Lower lobe of right lung (tissue), 2 donors: ENCODE measurements at regions not wholly inside any gene's neighbourhood (a gene's known extent, or its start where the extent isn't known, plus 50 kb on each side); places are given as distances from the start of the nearest gene placed in this dataset.

Experiments
- ATAC-seq, 2 donors: fragments of 200-7000 bp; cut with Tn5 transposase; one replicate each; pipeline ENCODE4 v1.9.1; 2020 to 2022; ENCODE audit warnings: mild to moderate bottlenecking in 2 of 2, moderate library complexity in 2 of 2
- DNase-seq: peaks from one replicate; pipeline ENCODE4 v3.0.0-alpha.2; 2020
- H3K27ac ChIP-seq: fragments of 200-600 bp; one replicate; pipeline ENCODE4 v1.8.0; 2022
- H3K27me3 ChIP-seq: fragments of 200-600 bp; one replicate; pipeline ENCODE4 v1.8.0; 2022; ENCODE audit warnings: low read depth
- H3K36me3 ChIP-seq: fragments of 200-600 bp; one replicate; pipeline ENCODE4 v1.8.0; 2022; ENCODE audit warnings: mild to moderate bottlenecking
- H3K4me1 ChIP-seq: fragments of 200-600 bp; one replicate; pipeline ENCODE4 v1.8.0; 2022
- H3K4me3 ChIP-seq: fragments of 200-600 bp; one replicate; pipeline ENCODE4 v1.8.0; 2022; ENCODE audit warnings: mild to moderate bottlenecking
- H3K9me3 ChIP-seq: fragments of 200-600 bp; one replicate; pipeline ENCODE4 v1.8.0; 2022
- CTCF ChIP-seq: fragments of 200-600 bp; IDR thresholded peaks from one replicate; pipeline ENCODE4 v1.8.0; 2022; ENCODE audit warnings: antibody characterized with exemption, mild to moderate bottlenecking
- intact Hi-C: fragments of 100-400 bp; cut with DNase I; formaldehyde crosslinking; loops from one replicate; pipeline ENCODE4 v1.11.0; 2022
- donor health status: DM: no; HTN: yes; CAD: no; lungs with severe emphysema.

DNA sequence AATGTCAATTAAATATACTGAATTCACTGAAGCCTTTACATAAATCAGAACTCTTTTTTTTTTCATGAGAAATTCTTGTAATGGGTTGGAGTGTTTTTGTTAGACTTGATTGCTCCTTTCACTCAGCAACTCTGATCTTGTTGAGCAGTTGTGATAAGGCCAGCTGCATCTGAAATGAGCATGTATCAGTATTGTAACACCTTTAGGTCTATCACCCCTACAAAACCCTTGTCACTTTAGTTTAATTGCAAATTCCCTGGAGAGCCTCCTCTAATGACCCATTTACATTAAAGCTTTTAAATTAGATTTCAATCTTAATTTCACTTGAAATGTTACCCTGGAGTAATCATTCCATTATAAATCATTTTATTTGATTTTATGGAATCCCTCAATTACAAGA lies 346.8 kb upstream of the TCF4 start:
- intact Hi-C loops: no loop called here
- Histone ChIP-seq H3K27ac (no peak overlapping the region), H3K4me1 (no peaks in the 10 kb centered on the region), H3K4me3 (no peak overlapping the region), H3K27me3 (no peaks in the 10 kb centered on the region), H3K9me3 (peaks cover 17% of the 10 kb centered on the region), H3K36me3 (no peaks in the 10 kb centered on the region)
- no peak for ATAC-seq
- no peak for DNase-seq
- TF ChIP-seq CTCF: no peak

- H3K4me1 ChIP-seq: no peaks in the 10 kb centered on the region
- no peak overlapping the region for H3K4me3 ChIP-seq
- intact Hi-C loops: no loop called here
- no peak for ATAC-seq
- no peak for TF ChIP-seq CTCF
- H3K27ac ChIP-seq: no peak overlapping the region
- H3K9me3 ChIP-seq: peaks cover 14% of the 10 kb centered on the region
- H3K36me3 ChIP-seq: no peaks in the 10 kb centered on the region
- DNase-seq: no peak
- no peaks in the 10 kb centered on the region for H3K27me3 ChIP-seq
Observed at GRCh38 chr18:55932675-55933074, 344.7 kb upstream of the TCF4 start.

DNA sequence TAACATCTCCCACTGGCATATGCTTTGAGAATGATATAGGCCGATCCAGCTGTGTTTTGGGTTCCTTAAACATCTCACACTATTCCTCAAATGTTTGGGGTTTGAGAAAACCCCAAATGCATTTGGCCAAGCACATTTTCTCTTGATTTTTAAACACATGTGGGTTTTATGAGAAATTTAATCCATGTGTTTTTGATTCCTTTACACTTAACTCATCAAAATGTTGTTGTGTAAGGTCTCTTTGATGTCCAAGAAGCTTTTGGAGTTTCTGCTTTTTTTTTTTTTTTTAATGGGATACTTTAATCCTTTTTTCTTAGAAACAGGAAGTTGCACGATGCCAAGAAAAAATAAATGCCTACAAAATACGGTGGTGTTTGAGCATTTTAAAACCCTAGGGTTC lies 339.8 kb upstream of the TCF4 start:
- intact Hi-C loops: no loop called here
- Histone ChIP-seq H3K4me3 (no peak overlapping the region), H3K4me1 (no peaks in the 10 kb centered on the region), H3K9me3 (no peaks in the 10 kb centered on the region), H3K27ac (no peak overlapping the region), H3K27me3 (no peaks in the 10 kb centered on the region), H3K36me3 (no peaks in the 10 kb centered on the region)
- no peak for TF ChIP-seq CTCF
- no peak for DNase-seq
- ATAC-seq: no peak

- Histone ChIP-seq H3K36me3 (no peaks in the 10 kb centered on the region), H3K27ac (no peak overlapping the region), H3K4me1 (no peaks in the 10 kb centered on the region), H3K4me3 (no peak overlapping the region), H3K27me3 (no peaks in the 10 kb centered on the region), H3K9me3 (no peaks in the 10 kb centered on the region)
- intact Hi-C loops: no loop called here
- no peak for DNase-seq
- no peak for ATAC-seq
- TF ChIP-seq CTCF: no peak
Observed at GRCh38 chr18:55925772-55926171, 337.8 kb upstream of the TCF4 start.

GRCh38 chr18:55920063-55920462 lies 332.1 kb upstream of the TCF4 start:
- DNase-seq: no peak
- H3K27ac ChIP-seq: no peak overlapping the region
- no peaks in the 10 kb centered on the region for H3K4me1 ChIP-seq
- ATAC-seq: no peak
- H3K27me3 ChIP-seq: no peaks in the 10 kb centered on the region
- no peak for TF ChIP-seq CTCF
- H3K4me3 ChIP-seq: no peak overlapping the region
- H3K36me3 ChIP-seq: no peaks in the 10 kb centered on the region
- intact Hi-C loops: no loop called here
- no peaks in the 10 kb centered on the region for H3K9me3 ChIP-seq

DNA sequence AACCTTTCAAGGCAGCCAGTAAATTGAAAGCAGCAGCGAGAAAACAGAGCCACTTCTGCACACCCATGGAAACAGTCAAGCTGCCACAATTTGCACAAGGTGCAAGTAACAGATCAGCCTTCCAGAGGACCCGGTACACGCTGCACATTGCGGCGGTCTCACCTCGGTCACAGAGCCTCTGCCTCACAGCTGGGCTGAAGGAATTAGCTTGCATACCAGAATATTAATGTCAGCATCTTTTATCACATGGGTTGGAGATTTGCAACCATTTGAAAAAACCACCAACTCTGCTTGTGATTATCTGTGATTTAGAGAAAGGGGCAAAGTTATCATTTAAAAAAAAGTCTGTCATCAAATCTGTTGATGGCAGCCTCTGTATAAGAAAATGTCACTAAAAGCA lies 330.5 kb upstream of the TCF4 start:
- no peak overlapping the region for H3K27ac ChIP-seq
- H3K4me3 ChIP-seq: no peak overlapping the region
- no peak for DNase-seq
- intact Hi-C loops: no loop called here
- H3K36me3 ChIP-seq: no peaks in the 10 kb centered on the region
- ATAC-seq: no peak
- no peaks in the 10 kb centered on the region for H3K4me1 ChIP-seq
- H3K27me3 ChIP-seq: no peaks in the 10 kb centered on the region
- no peaks in the 10 kb centered on the region for H3K9me3 ChIP-seq
- no peak for TF ChIP-seq CTCF
